GM12872 (cell line): ENCODE measurements at regions not wholly inside any gene's neighbourhood (a gene's known extent, or its start where the extent isn't known, plus 50 kb on each side); places are given as distances from the start of the nearest gene placed in this dataset.

Experiments
- CTCF ChIP-seq: IDR thresholded peaks from 3 replicates; pipeline ENCODE4 v1.5.1; 2011; ENCODE audit warnings: low read depth, mild to moderate bottlenecking, low read length, moderate library complexity; ENCODE audit not compliant: insufficient read depth

GRCh38 chr1:218494449-218494852 lies 149.3 kb downstream of the TGFB2 start:
- TF ChIP-seq CTCF, result no peak

DNA sequence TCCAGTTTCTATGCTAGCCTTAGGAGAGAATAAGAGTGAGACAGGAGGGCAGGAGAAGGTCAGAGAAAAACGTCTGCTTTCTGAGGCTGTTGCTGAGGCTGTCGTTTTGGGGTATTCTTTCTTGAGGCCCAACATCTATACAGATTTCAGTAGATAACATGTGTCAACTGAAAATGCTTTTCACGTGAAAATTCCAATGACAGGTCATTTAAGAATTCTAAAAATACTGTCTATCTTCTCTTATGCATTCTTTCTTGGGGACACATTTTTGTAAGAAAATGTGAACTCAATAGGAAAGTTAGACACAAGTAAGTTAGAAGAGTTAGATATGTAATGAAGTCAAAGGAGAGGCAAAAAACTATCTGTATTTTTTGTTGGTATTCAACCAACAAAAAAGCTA lies 150.8 kb downstream of the TGFB2 start:
- TF ChIP-seq CTCF, result no peak

DNA sequence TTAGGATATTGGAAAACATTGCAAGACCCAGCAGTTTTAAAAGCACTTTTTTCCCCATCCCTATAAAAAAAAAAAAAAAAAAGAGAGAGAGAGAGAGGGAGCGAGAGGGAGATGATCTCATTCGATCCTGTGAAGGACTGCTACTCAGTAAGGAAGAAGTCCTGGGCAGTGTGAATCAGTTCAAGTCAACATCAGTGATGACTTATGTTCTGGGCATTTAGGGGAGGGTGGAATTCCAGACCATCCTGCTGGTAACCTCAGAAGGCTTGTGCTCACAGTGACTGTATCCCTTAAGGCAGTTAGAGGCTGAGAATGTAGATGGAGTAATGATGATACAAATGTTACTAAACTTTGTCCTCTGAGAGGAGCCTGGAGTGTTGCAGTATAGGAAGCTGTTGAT lies 151.4 kb downstream of the TGFB2 start:
- no peak for TF ChIP-seq CTCF

DNA sequence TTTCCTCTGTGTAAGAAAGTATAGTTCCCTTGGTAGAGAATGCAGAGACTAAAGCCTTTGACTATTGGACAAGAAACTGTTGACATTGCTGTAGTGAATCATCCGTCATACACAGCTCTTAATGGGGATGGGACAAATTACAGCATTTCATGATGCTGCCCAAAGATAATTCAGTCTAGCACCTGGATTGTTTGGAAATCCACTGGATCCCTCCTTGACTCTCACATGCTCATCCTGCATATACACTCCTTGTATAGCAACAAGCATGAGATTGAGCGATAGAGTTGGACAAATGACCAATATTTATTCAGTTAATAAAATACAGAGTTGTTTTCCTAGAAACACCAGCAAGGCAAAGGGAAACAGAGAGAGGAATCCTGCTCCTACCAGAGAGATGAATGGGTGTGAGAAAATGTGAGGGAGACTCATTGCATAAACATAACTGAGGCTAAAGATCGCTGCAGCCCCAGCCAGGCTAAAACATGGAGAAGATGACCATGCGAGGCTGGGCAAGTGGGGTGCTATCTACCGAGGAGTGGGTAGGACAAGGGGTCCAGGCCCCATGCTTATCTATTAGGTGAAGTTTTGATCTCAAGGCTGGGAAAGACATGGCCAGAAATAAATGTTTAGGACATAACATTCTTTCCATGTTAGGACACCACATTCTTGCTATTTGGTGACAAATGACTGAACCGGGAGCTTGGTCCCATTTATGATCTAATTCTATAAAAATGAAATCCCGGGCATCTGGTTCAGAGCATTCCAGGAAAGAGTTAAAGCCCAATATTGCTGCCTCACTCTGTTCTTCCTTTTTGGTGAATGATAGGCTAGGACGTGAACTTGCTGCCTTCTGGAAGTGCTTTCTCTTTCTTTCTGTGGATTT lies 153.2 kb downstream of the TGFB2 start:
- TF ChIP-seq CTCF, result no peak

DNA sequence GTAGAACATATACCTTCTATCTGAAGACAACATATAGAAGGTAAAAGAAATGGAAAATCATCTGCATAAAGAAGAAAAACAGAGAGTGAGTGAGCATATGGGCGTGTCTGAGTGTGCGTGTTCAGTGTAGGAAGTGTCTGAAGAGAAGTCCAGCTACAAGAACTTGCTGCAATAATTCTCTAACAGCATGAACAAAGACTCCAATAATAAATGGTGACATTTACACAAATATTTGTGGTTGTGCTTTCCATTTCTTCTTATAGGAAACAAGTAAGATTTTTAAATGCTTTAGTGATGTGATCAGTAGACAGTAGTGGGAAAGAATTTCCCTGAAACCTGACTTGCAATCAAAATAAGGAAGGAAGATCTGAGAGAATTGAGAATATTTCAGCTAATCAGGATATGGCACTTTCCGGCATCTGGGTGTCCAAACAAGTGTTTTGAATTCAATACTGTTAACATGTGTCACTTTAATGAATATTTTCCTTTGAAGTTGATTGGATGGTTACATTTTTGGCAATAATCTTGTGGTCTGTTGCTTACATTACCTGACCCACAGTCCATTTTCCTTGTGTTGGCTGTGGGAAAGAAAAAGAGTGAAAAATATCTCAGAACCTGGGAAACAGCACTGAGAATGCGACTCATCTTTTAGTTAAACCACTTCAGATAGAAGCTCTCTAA lies 154.0 kb downstream of the TGFB2 start:
- TF ChIP-seq CTCF, result no peak

DNA sequence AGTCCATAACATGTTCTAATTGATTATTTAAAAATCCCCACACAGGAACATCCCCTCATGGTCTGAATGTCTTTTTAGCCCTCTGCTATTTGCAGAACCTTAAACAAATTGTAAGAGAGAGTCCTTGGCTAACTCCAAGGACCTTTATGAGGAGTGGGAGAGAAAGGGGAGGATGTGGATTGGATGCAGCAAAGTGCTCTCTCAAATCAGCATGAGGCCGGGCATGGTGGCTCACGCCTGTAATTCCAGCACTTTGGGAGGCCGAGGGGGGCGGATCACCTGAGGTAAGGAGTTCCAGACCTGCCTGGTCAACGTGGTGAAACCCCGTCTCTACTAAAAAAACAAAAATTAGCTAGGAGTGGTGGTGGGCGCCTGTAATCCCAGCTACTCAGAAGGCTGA lies 154.8 kb downstream of the TGFB2 start:
- no peak for TF ChIP-seq CTCF

DNA sequence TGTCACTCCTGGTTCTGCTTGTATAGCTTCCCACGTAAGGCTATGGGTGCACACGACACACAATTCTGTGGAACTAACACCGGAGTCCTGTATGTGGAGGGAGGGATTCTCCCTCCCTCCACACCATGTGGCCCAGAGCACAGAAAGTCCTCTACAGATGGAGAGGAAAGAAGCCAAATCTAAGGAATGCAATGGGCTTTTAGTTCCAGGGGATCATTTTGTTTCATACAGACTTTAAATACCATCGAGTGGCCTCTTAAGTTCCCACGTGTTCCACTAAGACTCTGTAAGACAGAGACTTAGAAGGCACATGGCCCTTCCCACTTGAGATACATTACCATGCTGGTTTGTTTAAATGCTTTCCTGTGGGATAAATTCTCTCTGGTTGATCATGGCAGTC lies 156.0 kb downstream of the TGFB2 start:
- no peak for TF ChIP-seq CTCF
